ENCODE measurements at regions not wholly inside any gene's neighbourhood (a gene's known extent, or its start where the extent isn't known, plus 50 kb on each side); places are given as distances from the start of the nearest gene placed in this dataset.

DNA sequence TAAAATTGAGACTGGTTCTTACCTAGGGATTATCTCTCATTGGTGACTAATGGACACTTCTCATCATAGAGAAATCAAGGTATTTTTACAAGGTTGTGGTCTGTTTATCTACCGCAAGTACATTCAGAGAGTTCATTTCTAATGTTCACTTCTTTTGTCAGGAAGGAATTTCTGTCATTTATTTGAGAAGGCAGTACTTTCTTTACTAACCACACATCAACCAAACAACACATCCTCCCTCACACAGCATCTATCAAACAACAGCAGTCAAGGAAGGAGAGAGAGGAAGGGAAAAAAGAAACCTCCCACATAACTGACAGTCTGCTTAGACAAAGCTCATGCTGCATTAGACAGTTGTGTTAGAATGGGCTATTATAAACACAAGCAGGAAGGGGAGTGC is 182.3 kb upstream of the KLF12 start:
- Histone ChIP-seq H3K27ac (ENCODE audit: low read length) (no peak overlapping the region), H3K27me3 (ENCODE audit: control insufficient read depth, insufficient read depth, low read length) (no peaks in the 10 kb centered on the region), H3K4me3 (ENCODE audit: low read length) (no peak overlapping the region), H3K36me3 (ENCODE audit: control insufficient read depth, insufficient read depth, low read length) (no peaks in the 10 kb centered on the region), H3K9me3 (replicated peaks; ENCODE audit: control insufficient read depth, low read depth, low read length) (no peaks in the 10 kb centered on the region), H3K4me1 (ENCODE audit: control insufficient read depth, insufficient read depth, low read length) (no peaks in the 10 kb centered on the region)
- no peak for DNase-seq
- WGBS (ENCODE audit: insufficient coverage), result no CpG with 5 or more reads among the region's 1 CpG

GRCh38 chr13:74306496-74306895 is 172.3 kb upstream of the KLF12 start:
- H3K36me3 ChIP-seq (ENCODE audit: control insufficient read depth, insufficient read depth, low read length), result no peaks in the 10 kb centered on the region
- WGBS (ENCODE audit: insufficient coverage), result no CpG with 5 or more reads among the region's 2 CpGs
- DNase-seq, result peak; percentile 70
- H3K4me1 ChIP-seq (ENCODE audit: control insufficient read depth, insufficient read depth, low read length), result peaks cover 3% of the 10 kb centered on the region
- no peak overlapping the region for H3K27ac ChIP-seq (ENCODE audit: low read length)
- H3K9me3 ChIP-seq (replicated peaks; ENCODE audit: control insufficient read depth, low read depth, low read length), result no peaks in the 10 kb centered on the region
- H3K27me3 ChIP-seq (ENCODE audit: control insufficient read depth, insufficient read depth, low read length), result no peaks in the 10 kb centered on the region
- H3K4me3 ChIP-seq (ENCODE audit: low read length), result no peak overlapping the region

DNA sequence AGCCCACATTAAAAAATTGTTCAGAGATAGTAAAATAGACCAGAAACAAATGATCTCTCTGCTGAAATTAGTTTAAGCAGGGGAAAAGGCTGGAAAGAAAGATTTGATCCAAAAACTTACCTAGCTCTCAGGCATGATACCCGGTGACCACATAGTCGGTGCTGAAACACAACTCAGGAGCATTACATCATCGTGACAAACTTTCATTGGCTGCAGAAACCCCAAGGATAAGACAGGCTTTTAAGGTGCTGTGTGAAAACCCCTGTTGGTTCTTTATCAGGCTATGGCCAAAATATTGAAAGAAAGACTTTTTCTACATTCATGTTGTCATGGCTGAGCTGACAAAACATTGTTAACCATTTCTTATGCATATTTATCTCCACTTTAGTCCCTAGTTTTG is 171.7 kb upstream of the KLF12 start:
- Histone ChIP-seq H3K27me3 (ENCODE audit: control insufficient read depth, insufficient read depth, low read length) (no peaks in the 10 kb centered on the region), H3K27ac (ENCODE audit: low read length) (no peak overlapping the region), H3K4me1 (ENCODE audit: control insufficient read depth, insufficient read depth, low read length) (peaks cover 4% of the 10 kb centered on the region), H3K9me3 (replicated peaks; ENCODE audit: control insufficient read depth, low read depth, low read length) (no peaks in the 10 kb centered on the region), H3K36me3 (ENCODE audit: control insufficient read depth, insufficient read depth, low read length) (no peaks in the 10 kb centered on the region), H3K4me3 (ENCODE audit: low read length) (no peak overlapping the region)
- no CpG with 5 or more reads among the region's 3 CpGs for WGBS (ENCODE audit: insufficient coverage)
- peak; percentile 21 for DNase-seq

GRCh38 chr13:74301258-74301935 is 167.2 kb upstream of the KLF12 start:
- 31% methylated on average over 5 of the region's 9 CpGs for WGBS (ENCODE audit: insufficient coverage)
- Histone ChIP-seq H3K27me3 (ENCODE audit: control insufficient read depth, insufficient read depth, low read length) (no peaks in the 10 kb centered on the region), H3K9me3 (replicated peaks; ENCODE audit: control insufficient read depth, low read depth, low read length) (no peaks in the 10 kb centered on the region), H3K4me3 (ENCODE audit: low read length) (no peak overlapping the region), H3K4me1 (ENCODE audit: control insufficient read depth, insufficient read depth, low read length) (peaks cover 4% of the 10 kb centered on the region), H3K27ac (ENCODE audit: low read length) (peak overlapping the region; percentile 48), H3K36me3 (ENCODE audit: control insufficient read depth, insufficient read depth, low read length) (no peaks in the 10 kb centered on the region)
- DNase-seq, result peak; percentile 76

GRCh38 chr13:74300162-74300561 is 166.0 kb upstream of the KLF12 start:
- Histone ChIP-seq H3K4me1 (ENCODE audit: control insufficient read depth, insufficient read depth, low read length) (peaks cover 4% of the 10 kb centered on the region), H3K4me3 (ENCODE audit: low read length) (no peak overlapping the region), H3K36me3 (ENCODE audit: control insufficient read depth, insufficient read depth, low read length) (no peaks in the 10 kb centered on the region), H3K27me3 (ENCODE audit: control insufficient read depth, insufficient read depth, low read length) (no peaks in the 10 kb centered on the region), H3K9me3 (replicated peaks; ENCODE audit: control insufficient read depth, low read depth, low read length) (no peaks in the 10 kb centered on the region), H3K27ac (ENCODE audit: low read length) (no peak overlapping the region)
- DNase-seq, result no peak

- WGBS (ENCODE audit: insufficient coverage), result no CpG with 5 or more reads among the region's 2 CpGs
- no peaks in the 10 kb centered on the region for H3K36me3 ChIP-seq (ENCODE audit: control insufficient read depth, insufficient read depth, low read length)
- no peak overlapping the region for H3K27ac ChIP-seq (ENCODE audit: low read length)
- no peaks in the 10 kb centered on the region for H3K9me3 ChIP-seq (replicated peaks; ENCODE audit: control insufficient read depth, low read depth, low read length)
- peak; percentile 74 for DNase-seq
- no peaks in the 10 kb centered on the region for H3K27me3 ChIP-seq (ENCODE audit: control insufficient read depth, insufficient read depth, low read length)
- H3K4me1 ChIP-seq (ENCODE audit: control insufficient read depth, insufficient read depth, low read length), result peaks cover 4% of the 10 kb centered on the region
- no peak overlapping the region for H3K4me3 ChIP-seq (ENCODE audit: low read length)
Measured at GRCh38 chr13:74299721-74300120, 165.5 kb upstream of the KLF12 start.

GRCh38 chr13:74298923-74299322 is 164.7 kb upstream of the KLF12 start:
- Histone ChIP-seq H3K36me3 (ENCODE audit: control insufficient read depth, insufficient read depth, low read length) (no peaks in the 10 kb centered on the region), H3K4me1 (ENCODE audit: control insufficient read depth, insufficient read depth, low read length) (peaks cover 4% of the 10 kb centered on the region), H3K9me3 (replicated peaks; ENCODE audit: control insufficient read depth, low read depth, low read length) (no peaks in the 10 kb centered on the region), H3K4me3 (ENCODE audit: low read length) (no peak overlapping the region), H3K27ac (ENCODE audit: low read length) (no peak overlapping the region), H3K27me3 (ENCODE audit: control insufficient read depth, insufficient read depth, low read length) (no peaks in the 10 kb centered on the region)
- no peak for DNase-seq
- WGBS (ENCODE audit: insufficient coverage), result 89% methylated on average over 3 of the region's 4 CpGs

- H3K27ac ChIP-seq (ENCODE audit: low read length), result peak overlapping the region; percentile 90
Measured at GRCh38 chr13:74289861-74290773, 155.9 kb upstream of the KLF12 start.

GRCh38 chr13:74289107-74289506 is 154.9 kb upstream of the KLF12 start:
- no peaks in the 10 kb centered on the region for H3K27me3 ChIP-seq (ENCODE audit: control insufficient read depth, insufficient read depth, low read length)
- peaks cover 25% of the 10 kb centered on the region for H3K4me1 ChIP-seq (ENCODE audit: control insufficient read depth, insufficient read depth, low read length)
- no CpG with 5 or more reads among the region's 7 CpGs for WGBS (ENCODE audit: insufficient coverage)
- H3K27ac ChIP-seq (ENCODE audit: low read length), result peak overlapping the region; percentile 90
- H3K4me3 ChIP-seq (ENCODE audit: low read length), result no peak overlapping the region
- H3K36me3 ChIP-seq (ENCODE audit: control insufficient read depth, insufficient read depth, low read length), result no peaks in the 10 kb centered on the region
- peak; percentile 30 for DNase-seq
- H3K9me3 ChIP-seq (replicated peaks; ENCODE audit: control insufficient read depth, low read depth, low read length), result no peaks in the 10 kb centered on the region

More at GRCh38 chr13:74289861-74290773, 155.9 kb upstream of the KLF12 start:
- Histone ChIP-seq H3K27me3 (ENCODE audit: control insufficient read depth, insufficient read depth, low read length) (no peaks in the 10 kb centered on the region), H3K36me3 (ENCODE audit: control insufficient read depth, insufficient read depth, low read length) (no peaks in the 10 kb centered on the region), H3K9me3 (replicated peaks; ENCODE audit: control insufficient read depth, low read depth, low read length) (no peaks in the 10 kb centered on the region), H3K4me3 (ENCODE audit: low read length) (no peak overlapping the region), H3K4me1 (ENCODE audit: control insufficient read depth, insufficient read depth, low read length) (peaks cover 25% of the 10 kb centered on the region)
- DNase-seq, result peak; percentile 99
- no CpG with 5 or more reads among the region's 10 CpGs for WGBS (ENCODE audit: insufficient coverage)

GRCh38 chr13:74288361-74288911 is 154.2 kb upstream of the KLF12 start:
- peak; percentile 82 for DNase-seq
- Histone ChIP-seq H3K4me3 (ENCODE audit: low read length) (peak overlapping the region; percentile 23), H3K4me1 (ENCODE audit: control insufficient read depth, insufficient read depth, low read length) (peaks cover 25% of the 10 kb centered on the region), H3K27ac (ENCODE audit: low read length) (peak overlapping the region; percentile 90), H3K36me3 (ENCODE audit: control insufficient read depth, insufficient read depth, low read length) (no peaks in the 10 kb centered on the region), H3K27me3 (ENCODE audit: control insufficient read depth, insufficient read depth, low read length) (no peaks in the 10 kb centered on the region), H3K9me3 (replicated peaks; ENCODE audit: control insufficient read depth, low read depth, low read length) (no peaks in the 10 kb centered on the region)
- WGBS (ENCODE audit: insufficient coverage), result 8% methylated on average over 9 of the region's 10 CpGs
